ENCODE measurements at regions not wholly inside any gene's neighbourhood (a gene's known extent, or its start where the extent isn't known, plus 50 kb on each side); places are given as distances from the start of the nearest gene placed in this dataset.
"Not testable (repeated sequence)": the region's sequence is repeated elsewhere in the genome, so short reads cannot be mapped to it uniquely, and the experiment has no call there.

GRCh38 chr13:76579701-76580100 lies 306.5 kb downstream of the KCTD12 start:
- 97 to 99% methylated on average over 4 of the region's 4 CpGs for WGBS, 2 donors
- ATAC-seq (ENCODE audit: insufficient read depth, low FRiP score): no peak
- no peak overlapping the region for H3K9ac ChIP-seq (ENCODE audit: insufficient read depth in 1 of 2, low read length in 2 of 2)
- TF ChIP-seq CTCF (IDR thresholded peaks at IDR 0.05; ENCODE audit: control extremely low read depth, extremely low read depth): no peak
- H3K27me3 ChIP-seq (ENCODE audit: control insufficient read depth in 3 of 3, insufficient read depth in 3 of 3, low read length in 2 of 3): no peaks in the 10 kb centered on the region
- no peak overlapping the region for H3K4me3 ChIP-seq
- DNase-seq: no peak
- no peaks in the 10 kb centered on the region for H3K36me3 ChIP-seq (ENCODE audit: control insufficient read depth in 4 of 4, insufficient read depth in 4 of 4, low read length in 4 of 4)
- H3K4me1 ChIP-seq (ENCODE audit: control insufficient read depth in 5 of 5, insufficient read depth in 5 of 5, low read length in 5 of 5): no peaks in the 10 kb centered on the region
- peaks cover 0 to 6% (median 1%) of the 10 kb centered on the region in 4 donors for H3K9me3 ChIP-seq (ENCODE audit: control insufficient read depth in 4 of 4, insufficient read depth in 3 of 4, low read length in 3 of 4)
- H3K27ac ChIP-seq (ENCODE audit: low read depth in 1 of 2, low read length in 1 of 2): no peak overlapping the region

- WGBS, 2 donors: 87 to 93% methylated on average over 5 of the region's 5 CpGs
- H3K9me3 ChIP-seq (ENCODE audit: control insufficient read depth in 4 of 4, insufficient read depth in 3 of 4, low read length in 3 of 4); H3K4me3 ChIP-seq; H3K27ac ChIP-seq (ENCODE audit: low read depth in 1 of 2, low read length in 1 of 2); DNase-seq; H3K27me3 ChIP-seq (ENCODE audit: control insufficient read depth in 3 of 3, insufficient read depth in 3 of 3, low read length in 2 of 3); H3K4me1 ChIP-seq (ENCODE audit: control insufficient read depth in 5 of 5, insufficient read depth in 5 of 5, low read length in 5 of 5); H3K9ac ChIP-seq (ENCODE audit: insufficient read depth in 1 of 2, low read length in 2 of 2); H3K36me3 ChIP-seq (ENCODE audit: control insufficient read depth in 4 of 4, insufficient read depth in 4 of 4, low read length in 4 of 4); ATAC-seq (ENCODE audit: insufficient read depth, low FRiP score): not testable (repeated sequence)
Measured at GRCh38 chr13:76575634-76576033, 310.6 kb downstream of the KCTD12 start.

GRCh38 chr13:76570510-76570971 lies 315.7 kb downstream of the KCTD12 start:
- no peaks in the 10 kb centered on the region for H3K27me3 ChIP-seq (ENCODE audit: control insufficient read depth in 3 of 3, insufficient read depth in 3 of 3, low read length in 2 of 3)
- H3K4me3 ChIP-seq: no peak overlapping the region
- peaks cover 0 to 5% (median 0%) of the 10 kb centered on the region in 5 donors for H3K4me1 ChIP-seq (ENCODE audit: control insufficient read depth in 5 of 5, insufficient read depth in 5 of 5, low read length in 5 of 5)
- no peak for TF ChIP-seq CTCF (IDR thresholded peaks at IDR 0.05; ENCODE audit: control extremely low read depth, extremely low read depth)
- 56 to 78% methylated on average over 1 of the region's 1 CpG for WGBS, 2 donors
- DNase-seq: peak in 1 of 3 donors; percentile 9
- H3K9ac ChIP-seq (ENCODE audit: insufficient read depth in 1 of 2, low read length in 2 of 2): no peak overlapping the region
- H3K9me3 ChIP-seq (ENCODE audit: control insufficient read depth in 4 of 4, insufficient read depth in 3 of 4, low read length in 3 of 4): peaks cover 0 to 8% (median 0%) of the 10 kb centered on the region in 4 donors
- ATAC-seq (ENCODE audit: insufficient read depth, low FRiP score): no peak
- no peak overlapping the region for H3K27ac ChIP-seq (ENCODE audit: low read depth in 1 of 2, low read length in 1 of 2)
- H3K36me3 ChIP-seq (ENCODE audit: control insufficient read depth in 4 of 4, insufficient read depth in 4 of 4, low read length in 4 of 4): no peaks in the 10 kb centered on the region

GRCh38 chr13:76556627-76557026 lies 329.6 kb downstream of the KCTD12 start:
- H3K9ac ChIP-seq (ENCODE audit: insufficient read depth in 1 of 2, low read length in 2 of 2): no peak overlapping the region
- H3K27me3 ChIP-seq (ENCODE audit: control insufficient read depth in 3 of 3, insufficient read depth in 3 of 3, low read length in 2 of 3): no peaks in the 10 kb centered on the region
- ATAC-seq (ENCODE audit: insufficient read depth, low FRiP score) (no peak), DNase-seq (peak in 2 of 3 donors; percentile 11 to 13)
- no peak overlapping the region for H3K27ac ChIP-seq (ENCODE audit: low read depth in 1 of 2, low read length in 1 of 2)
- TF ChIP-seq CTCF (IDR thresholded peaks at IDR 0.05; ENCODE audit: control extremely low read depth, extremely low read depth): no peak
- H3K4me1 ChIP-seq (ENCODE audit: control insufficient read depth in 5 of 5, insufficient read depth in 5 of 5, low read length in 5 of 5): peaks cover 0 to 5% (median 0%) of the 10 kb centered on the region in 5 donors
- no peaks in the 10 kb centered on the region for H3K9me3 ChIP-seq (ENCODE audit: control insufficient read depth in 4 of 4, insufficient read depth in 3 of 4, low read length in 3 of 4)
- 47 to 48% methylated on average over 1 of the region's 1 CpG for WGBS, 2 donors
- H3K36me3 ChIP-seq (ENCODE audit: control insufficient read depth in 4 of 4, insufficient read depth in 4 of 4, low read length in 4 of 4): no peaks in the 10 kb centered on the region
- no peak overlapping the region for H3K4me3 ChIP-seq

Measured in lung (tissue), 11 donors.